ENCODE measurements at regions not wholly inside any gene's neighbourhood (a gene's known extent, or its start where the extent isn't known, plus 50 kb on each side); places are given as distances from the start of the nearest gene placed in this dataset.

DNA sequence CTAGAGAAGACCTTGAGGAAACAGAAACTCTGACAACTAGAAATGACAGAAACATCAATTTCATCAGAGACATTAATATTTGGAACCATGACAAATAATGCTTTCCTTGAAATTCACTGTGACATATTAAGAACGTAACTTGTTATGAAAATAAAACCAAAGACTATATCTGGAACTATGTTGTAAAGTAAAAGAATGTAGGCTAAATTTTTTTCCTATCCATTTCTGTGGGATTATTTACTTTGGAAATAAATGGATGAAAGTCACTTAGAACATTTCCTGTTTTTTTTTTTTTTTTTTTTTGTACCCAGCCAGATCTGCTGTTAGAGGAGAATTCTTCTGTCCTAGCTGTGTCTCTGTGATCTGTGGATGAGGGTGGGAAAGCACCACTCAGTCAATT is 255.9 kb downstream of the SPRY1 start:
- TF ChIP-seq YY1 (IDR thresholded peaks at IDR 0.05; ENCODE audit: insufficient read depth, insufficient read length) (no peak), ZNF274 (IDR thresholded peaks at IDR 0.05; ENCODE audit: low read depth, low read length) (no peak)

All from NT2/D1 (cell line).